SU-DHL-6 (cell line): ENCODE measurements at regions not wholly inside any gene's neighbourhood (a gene's known extent, or its start where the extent isn't known, plus 50 kb on each side); places are given as distances from the start of the nearest gene placed in this dataset.
"Not testable (repeated sequence)": the region's sequence is repeated elsewhere in the genome, so short reads cannot be mapped to it uniquely, and the experiment has no call there.

ENCODE experiments used
- H2AFZ ChIP-seq: fragments of 200-600 bp; sonication (generic); 2 replicates; pipeline ENCODE4 v1.6.1; 2014; ENCODE audit warnings: low read depth, mild to moderate bottlenecking, moderate library complexity, mixed read lengths, antibody characterized with exemption, low read length; ENCODE audit not compliant: severe bottlenecking
- H3F3A ChIP-seq: fragments of 200-600 bp; shearing (Covaris generic); 2 replicates; pipeline ENCODE4 v1.6.0; 2016; ENCODE audit warnings: antibody characterized with exemption, mild to moderate bottlenecking; ENCODE audit not compliant: insufficient read depth
- H3K27ac ChIP-seq: fragments of 200-600 bp; sonication (generic); 2 replicates; pipeline ENCODE4 v1.5.1; 2016; ENCODE audit warnings: low read depth, mild to moderate bottlenecking, low read length, moderate library complexity, mixed read lengths
- H3K27me3 ChIP-seq: fragments of 200-600 bp; sonication (generic), shearing (Covaris generic); 2 replicates; pipeline ENCODE4 v1.6.0; 2014; ENCODE audit warnings: mild to moderate bottlenecking, low read length
- H3K36me3 ChIP-seq: fragments of 200-600 bp; sonication (generic); 2 replicates; pipeline ENCODE4 v1.6.1; 2014; ENCODE audit warnings: mild to moderate bottlenecking, low read length, mixed read lengths
- H3K4me2 ChIP-seq: fragments of 300-600, 200-600 bp; shearing (Covaris generic), sonication (generic); 2 replicates; pipeline ENCODE4 v1.6.0; 2014; ENCODE audit warnings: low read length, low read depth, mild to moderate bottlenecking; ENCODE audit not compliant: poor library complexity, severe bottlenecking
- H3K4me3 ChIP-seq: fragments of 200-600 bp; sonication (generic); 2 replicates; pipeline ENCODE4 v1.5.1; 2014; ENCODE audit warnings: antibody characterized with exemption, low read length, mild to moderate bottlenecking, mixed read lengths; ENCODE audit not compliant: insufficient read depth, poor library complexity, severe bottlenecking
- H3K79me2 ChIP-seq: fragments of 200-600 bp; sonication (generic); 2 replicates; pipeline ENCODE4 v1.6.1; 2014; ENCODE audit warnings: mild to moderate bottlenecking, low read length, moderate library complexity; ENCODE audit not compliant: insufficient read depth
- H3K9ac ChIP-seq: fragments of 200-600 bp; sonication (generic); 2 replicates; pipeline ENCODE4 v1.7.0; 2014; ENCODE audit warnings: mild to moderate bottlenecking, low read length
- H3K9me2 ChIP-seq: fragments of 200-600 bp; sonication (generic); replicated peaks from 2 replicates; pipeline ENCODE4 v1.6.1; 2014; ENCODE audit warnings: low read length; ENCODE audit not compliant: insufficient read depth
- H3K9me3 ChIP-seq: fragments of 200-600 bp; sonication (generic); 2 replicates; pipeline ENCODE4 v1.6.1; 2014; ENCODE audit warnings: low read length, mixed read lengths; ENCODE audit not compliant: insufficient read depth
- H4K20me1 ChIP-seq: fragments of 200-600 bp; sonication (generic); 2 replicates; pipeline ENCODE4 v1.6.1; 2014; ENCODE audit warnings: low read depth, mild to moderate bottlenecking, antibody characterized with exemption, low read length, moderate library complexity, mixed read lengths
- EZH2phosphoT487 ChIP-seq: fragments of 200-600 bp; sonication (generic), shearing (Covaris generic); conservative IDR thresholded peaks from 2 replicates; pipeline ENCODE4 v1.6.1; 2018; ENCODE audit warnings: mild to moderate bottlenecking, antibody characterized with exemption, low read length, moderate library complexity, mixed read lengths
- TF ChIP-seq, protein P1 (sequence below): fragments of 200-600 bp; sonication (generic); IDR thresholded peaks from one replicate; pipeline ENCODE4 v1.5.1; 2017; ENCODE audit warnings: antibody characterized with exemption, mild to moderate bottlenecking, low read length, moderate library complexity; ENCODE audit not compliant: insufficient read depth, poor library complexity, severe bottlenecking

DNA sequence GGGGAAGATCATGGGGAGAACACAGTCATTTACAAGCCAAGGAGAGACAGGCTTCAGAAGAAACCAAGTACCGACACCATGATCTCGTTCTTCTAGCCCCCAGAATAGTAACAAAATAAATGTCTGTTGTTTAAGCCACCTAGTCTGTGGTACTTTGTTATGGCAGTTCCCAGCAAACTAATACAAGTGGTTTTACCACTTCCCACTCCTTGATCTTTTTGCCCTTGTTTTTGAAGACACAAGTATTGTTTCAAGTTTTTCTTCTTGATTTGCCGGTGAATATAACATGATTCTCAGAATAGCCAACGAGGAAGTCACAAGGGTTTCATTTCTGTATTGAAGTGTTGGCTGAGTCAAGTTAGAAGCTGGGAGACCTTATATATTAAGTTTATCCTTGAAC is 220.3 kb downstream of the SOX2 start:
- no peaks in the 10 kb centered on the region for H3K79me2 ChIP-seq
- no peak overlapping the region for H3K9ac ChIP-seq
- H3K4me3 ChIP-seq, result no peak overlapping the region
- H3K4me2 ChIP-seq, result no peak overlapping the region
- H4K20me1 ChIP-seq, result no peaks in the 10 kb centered on the region
- H3K27me3 ChIP-seq, result no peaks in the 10 kb centered on the region
- no peak overlapping the region for H3K27ac ChIP-seq
- no peaks in the 10 kb centered on the region for H3K9me3 ChIP-seq
- TF ChIP-seq EZH2phosphoT487, result no peak
- TF ChIP-seq, protein P1, sequence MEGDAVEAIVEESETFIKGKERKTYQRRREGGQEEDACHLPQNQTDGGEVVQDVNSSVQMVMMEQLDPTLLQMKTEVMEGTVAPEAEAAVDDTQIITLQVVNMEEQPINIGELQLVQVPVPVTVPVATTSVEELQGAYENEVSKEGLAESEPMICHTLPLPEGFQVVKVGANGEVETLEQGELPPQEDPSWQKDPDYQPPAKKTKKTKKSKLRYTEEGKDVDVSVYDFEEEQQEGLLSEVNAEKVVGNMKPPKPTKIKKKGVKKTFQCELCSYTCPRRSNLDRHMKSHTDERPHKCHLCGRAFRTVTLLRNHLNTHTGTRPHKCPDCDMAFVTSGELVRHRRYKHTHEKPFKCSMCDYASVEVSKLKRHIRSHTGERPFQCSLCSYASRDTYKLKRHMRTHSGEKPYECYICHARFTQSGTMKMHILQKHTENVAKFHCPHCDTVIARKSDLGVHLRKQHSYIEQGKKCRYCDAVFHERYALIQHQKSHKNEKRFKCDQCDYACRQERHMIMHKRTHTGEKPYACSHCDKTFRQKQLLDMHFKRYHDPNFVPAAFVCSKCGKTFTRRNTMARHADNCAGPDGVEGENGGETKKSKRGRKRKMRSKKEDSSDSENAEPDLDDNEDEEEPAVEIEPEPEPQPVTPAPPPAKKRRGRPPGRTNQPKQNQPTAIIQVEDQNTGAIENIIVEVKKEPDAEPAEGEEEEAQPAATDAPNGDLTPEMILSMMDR, result no peak
- no peaks in the 10 kb centered on the region for H3K9me2 ChIP-seq
- no peaks in the 10 kb centered on the region for H3F3A ChIP-seq
- no peaks in the 10 kb centered on the region for H3K36me3 ChIP-seq
- H2AFZ ChIP-seq, result no peak overlapping the region

DNA sequence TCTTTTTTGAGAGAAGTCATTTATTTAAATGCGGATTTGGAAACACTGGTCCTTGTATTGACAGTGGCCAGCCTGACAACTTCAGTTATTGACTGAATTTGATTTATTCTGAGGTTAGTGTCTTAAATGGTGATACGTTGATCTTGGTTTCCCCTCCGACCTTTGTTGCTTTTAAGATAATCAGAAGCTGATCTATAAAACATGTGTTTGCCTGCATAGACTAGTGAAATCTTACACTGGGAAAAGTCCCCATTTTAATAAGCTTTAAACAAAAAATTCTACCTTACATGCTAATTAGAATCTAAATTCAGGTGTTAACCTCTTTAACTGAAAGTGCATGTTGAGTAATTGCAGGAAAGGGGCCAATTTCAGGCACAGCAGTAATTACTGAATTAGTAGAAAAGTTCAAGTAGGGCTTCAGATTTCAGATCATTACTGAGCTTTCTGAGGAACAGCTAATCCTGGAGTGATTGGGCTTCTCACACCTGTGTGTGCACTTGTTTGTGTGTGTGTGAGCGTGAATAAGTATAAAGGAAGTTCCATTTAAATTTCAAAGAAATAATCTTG is 221.4 kb downstream of the SOX2 start:
- Histone ChIP-seq H3K36me3 (no peaks in the 10 kb centered on the region), H3K9me3 (no peaks in the 10 kb centered on the region), H3K9me2 (no peaks in the 10 kb centered on the region), H3K4me2 (no peak overlapping the region), H3F3A (no peaks in the 10 kb centered on the region), H2AFZ (no peak overlapping the region), H3K9ac (no peak overlapping the region), H3K27ac (no peak overlapping the region), H3K27me3 (no peaks in the 10 kb centered on the region), H3K79me2 (no peaks in the 10 kb centered on the region), H3K4me3 (no peak overlapping the region), H4K20me1 (no peaks in the 10 kb centered on the region)
- TF ChIP-seq, protein P1, result no peak
- TF ChIP-seq EZH2phosphoT487, result no peak

DNA sequence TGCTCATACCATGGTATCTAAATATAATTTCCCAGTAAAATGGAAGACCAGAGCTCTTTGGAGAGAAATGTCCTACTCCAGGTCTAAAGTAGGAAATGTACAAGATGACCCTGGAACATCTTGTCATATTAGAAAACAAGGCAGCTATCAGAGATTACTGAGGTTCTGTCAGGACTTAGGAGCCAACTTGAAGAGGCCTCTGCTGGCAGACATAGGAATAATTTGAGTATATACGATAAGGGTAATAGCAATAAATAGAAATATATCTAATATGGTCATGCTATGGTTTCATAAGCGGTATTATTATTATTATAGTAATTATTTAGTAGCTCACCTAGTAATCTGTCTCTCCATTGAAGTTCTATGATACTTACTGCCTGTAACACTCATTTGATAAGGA is 224.2 kb downstream of the SOX2 start:
- H3F3A ChIP-seq, result no peaks in the 10 kb centered on the region
- no peaks in the 10 kb centered on the region for H3K9me3 ChIP-seq
- no peaks in the 10 kb centered on the region for H3K27me3 ChIP-seq
- H2AFZ ChIP-seq, result no peak overlapping the region
- TF ChIP-seq, protein P1, result no peak
- TF ChIP-seq EZH2phosphoT487, result no peak
- H3K4me3 ChIP-seq, result no peak overlapping the region
- H3K4me2 ChIP-seq, result no peak overlapping the region
- H3K27ac ChIP-seq, result no peak overlapping the region
- H3K9ac ChIP-seq, result no peak overlapping the region
- no peaks in the 10 kb centered on the region for H3K36me3 ChIP-seq
- H4K20me1 ChIP-seq, result no peaks in the 10 kb centered on the region
- H3K79me2 ChIP-seq, result no peaks in the 10 kb centered on the region
- no peaks in the 10 kb centered on the region for H3K9me2 ChIP-seq

DNA sequence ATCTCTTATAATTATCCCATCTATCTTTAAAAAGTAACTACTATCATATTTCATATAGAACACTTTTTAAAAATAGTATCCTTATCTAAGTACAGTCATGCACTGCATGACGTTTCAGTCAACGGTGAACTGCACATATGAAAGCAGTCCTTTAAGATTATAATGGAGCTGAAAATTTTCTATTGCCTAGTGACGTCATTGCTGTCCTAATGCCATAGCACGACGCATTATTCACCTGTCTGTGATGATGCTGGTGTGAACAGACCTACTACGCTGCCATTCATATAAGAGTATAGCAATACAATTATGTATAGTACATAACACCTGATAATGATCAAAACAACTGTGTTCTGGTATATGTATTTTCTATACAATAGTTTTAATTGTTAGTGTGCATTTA is 225.0 kb downstream of the SOX2 start:
- TF ChIP-seq, protein P1, result no peak
- TF ChIP-seq EZH2phosphoT487, result no peak
- no peaks in the 10 kb centered on the region for H3K36me3 ChIP-seq

DNA sequence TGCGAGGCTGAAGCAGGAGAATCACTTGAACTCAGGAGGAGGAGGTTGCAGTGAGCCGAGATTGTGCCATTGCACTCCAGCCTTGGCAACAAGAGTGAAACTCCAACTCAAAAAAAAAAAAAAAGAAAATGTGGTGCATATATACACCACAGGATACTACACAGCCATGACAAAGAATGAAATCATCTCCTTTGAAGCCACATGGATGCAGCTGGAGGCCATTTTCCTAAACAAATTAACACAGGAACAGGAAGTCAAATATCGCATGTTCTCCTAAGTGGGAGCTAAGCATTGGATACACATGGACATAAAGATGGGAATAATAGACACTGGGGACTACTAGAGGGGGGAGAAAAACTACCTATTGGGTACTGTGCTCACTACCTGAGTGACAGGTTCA is 226.9 kb downstream of the SOX2 start:
- H3F3A ChIP-seq, H3K9me2 ChIP-seq, H3K27ac ChIP-seq, H3K9me3 ChIP-seq, H3K79me2 ChIP-seq, H3K27me3 ChIP-seq, H3K4me3 ChIP-seq, H3K9ac ChIP-seq, H3K4me2 ChIP-seq, H2AFZ ChIP-seq, H4K20me1 ChIP-seq, H3K36me3 ChIP-seq: not testable (repeated sequence)

More for the DNA sequence above, 225.0 kb downstream of the SOX2 start:
- Histone ChIP-seq H3K27me3 (no peaks in the 10 kb centered on the region), H3K79me2 (no peaks in the 10 kb centered on the region), H3K27ac (no peak overlapping the region), H4K20me1 (no peaks in the 10 kb centered on the region), H2AFZ (no peak overlapping the region), H3K9me3 (no peaks in the 10 kb centered on the region), H3K9ac (no peak overlapping the region), H3K4me3 (no peak overlapping the region), H3K9me2 (no peaks in the 10 kb centered on the region), H3F3A (no peaks in the 10 kb centered on the region), H3K4me2 (no peak overlapping the region)
